ENCODE measurements at regions not wholly inside any gene's neighbourhood (a gene's known extent, or its start where the extent isn't known, plus 50 kb on each side); places are given as distances from the start of the nearest gene placed in this dataset.

DNA sequence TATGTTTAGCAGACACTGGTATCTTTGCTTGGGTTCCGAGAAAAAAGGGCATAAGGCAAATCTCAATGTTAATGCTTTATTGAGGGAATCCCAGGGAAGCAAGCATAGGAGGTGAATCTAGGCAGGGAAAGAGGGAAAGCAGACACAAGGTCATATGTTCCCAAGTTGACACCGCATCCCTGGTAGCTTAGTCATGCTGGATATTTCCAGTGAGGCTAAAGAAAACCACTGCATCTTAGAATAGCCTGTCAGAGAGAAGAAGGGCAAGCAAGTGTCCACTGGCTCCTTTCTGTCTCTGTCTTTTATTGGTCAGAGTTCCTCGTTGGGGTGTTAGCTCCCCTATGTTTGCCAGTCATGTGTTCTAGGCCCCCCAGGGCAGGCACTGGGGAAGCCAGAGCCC is 104.7 kb downstream of the NKX6-1 start:
- TF ChIP-seq POLR2A (IDR thresholded peaks at IDR 0.05), result no peak
- TF ChIP-seq, protein P1, sequence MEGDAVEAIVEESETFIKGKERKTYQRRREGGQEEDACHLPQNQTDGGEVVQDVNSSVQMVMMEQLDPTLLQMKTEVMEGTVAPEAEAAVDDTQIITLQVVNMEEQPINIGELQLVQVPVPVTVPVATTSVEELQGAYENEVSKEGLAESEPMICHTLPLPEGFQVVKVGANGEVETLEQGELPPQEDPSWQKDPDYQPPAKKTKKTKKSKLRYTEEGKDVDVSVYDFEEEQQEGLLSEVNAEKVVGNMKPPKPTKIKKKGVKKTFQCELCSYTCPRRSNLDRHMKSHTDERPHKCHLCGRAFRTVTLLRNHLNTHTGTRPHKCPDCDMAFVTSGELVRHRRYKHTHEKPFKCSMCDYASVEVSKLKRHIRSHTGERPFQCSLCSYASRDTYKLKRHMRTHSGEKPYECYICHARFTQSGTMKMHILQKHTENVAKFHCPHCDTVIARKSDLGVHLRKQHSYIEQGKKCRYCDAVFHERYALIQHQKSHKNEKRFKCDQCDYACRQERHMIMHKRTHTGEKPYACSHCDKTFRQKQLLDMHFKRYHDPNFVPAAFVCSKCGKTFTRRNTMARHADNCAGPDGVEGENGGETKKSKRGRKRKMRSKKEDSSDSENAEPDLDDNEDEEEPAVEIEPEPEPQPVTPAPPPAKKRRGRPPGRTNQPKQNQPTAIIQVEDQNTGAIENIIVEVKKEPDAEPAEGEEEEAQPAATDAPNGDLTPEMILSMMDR (IDR thresholded peaks at IDR 0.05), result no peak
- TF ChIP-seq EP300 (IDR thresholded peaks at IDR 0.05), result no peak
- WGBS, 2 donors, result 65 to 69% methylated on average over 3 of the region's 3 CpGs
- Histone ChIP-seq H3K9me3 (no peaks in the 10 kb centered on the region), H3K4me3 (no peak overlapping the region), H3K27me3 (peaks cover 0 to 3% of the 10 kb centered on the region in 2 donors), H3K4me1 (no peaks in the 10 kb centered on the region), H3K36me3 (no peaks in the 10 kb centered on the region), H3K27ac (no peak overlapping the region)
- DNase-seq (ENCODE audit: low spot score in 2 of 2), result no peak

DNA sequence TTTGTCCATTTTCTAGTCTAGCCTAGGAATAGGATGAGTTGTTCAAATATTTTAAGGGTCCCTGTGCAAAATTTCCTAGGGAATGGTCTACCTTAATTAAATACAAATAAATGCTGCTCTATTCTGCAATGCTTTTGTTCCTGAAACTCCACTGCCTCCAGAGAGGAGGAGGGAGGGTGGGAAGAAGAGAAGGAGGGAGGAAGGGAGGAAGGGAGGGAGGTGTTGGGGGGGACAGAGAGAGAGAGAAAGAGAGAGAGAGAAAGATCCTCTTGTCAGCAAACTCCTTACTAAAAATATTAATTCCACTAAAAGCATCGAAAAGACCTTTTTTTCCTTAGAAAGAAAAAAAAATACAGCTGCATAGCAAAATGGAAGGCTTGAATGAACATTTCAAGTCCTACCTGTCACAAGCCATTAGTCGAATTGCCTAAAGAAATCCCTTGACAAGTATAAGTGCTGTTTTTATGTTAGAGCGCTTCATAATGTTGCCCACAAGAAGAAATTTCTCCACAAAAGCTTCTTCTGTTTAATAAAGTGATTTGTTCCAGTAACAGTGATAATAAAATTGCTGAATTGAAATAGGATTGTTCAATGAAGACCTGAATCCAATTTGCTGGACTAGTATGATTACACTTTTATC is 106.0 kb downstream of the NKX6-1 start:
- no peak overlapping the region for H3K4me3 ChIP-seq
- H3K36me3 ChIP-seq, result no peaks in the 10 kb centered on the region
- 61 to 75% methylated on average over 3 of the region's 3 CpGs for WGBS, 2 donors
- no peak for DNase-seq (ENCODE audit: low spot score in 2 of 2)
- H3K4me1 ChIP-seq, result no peaks in the 10 kb centered on the region
- no peaks in the 10 kb centered on the region for H3K9me3 ChIP-seq
- no peak overlapping the region for H3K27ac ChIP-seq
- no peak for TF ChIP-seq EP300 (IDR thresholded peaks at IDR 0.05)
- no peak for TF ChIP-seq POLR2A (IDR thresholded peaks at IDR 0.05)
- TF ChIP-seq, protein P1 (IDR thresholded peaks at IDR 0.05), result no peak
- H3K27me3 ChIP-seq, result peaks cover 0 to 3% of the 10 kb centered on the region in 2 donors

DNA sequence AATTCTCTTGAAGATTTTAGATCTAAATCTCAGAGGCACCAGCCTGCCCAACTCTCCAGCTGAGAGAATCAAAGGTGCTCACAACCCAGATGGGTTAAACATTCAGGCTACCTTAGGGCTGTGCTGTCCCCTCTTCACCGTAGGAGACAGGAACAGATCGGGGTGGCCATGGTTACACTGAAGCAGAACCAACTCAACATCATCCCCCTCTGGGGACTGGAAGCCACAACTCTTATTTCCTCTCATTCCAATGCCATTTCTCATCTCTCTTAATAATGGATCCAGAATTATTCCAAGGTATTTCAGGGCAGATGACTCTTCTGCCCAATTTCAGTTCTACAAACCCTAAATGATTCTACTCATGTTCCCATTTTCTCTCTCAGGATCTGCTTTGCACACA is 109.7 kb downstream of the NKX6-1 start:
- Histone ChIP-seq H3K9me3 (no peaks in the 10 kb centered on the region), H3K27ac (no peak overlapping the region), H3K27me3 (no peaks in the 10 kb centered on the region), H3K36me3 (no peaks in the 10 kb centered on the region), H3K4me1 (no peaks in the 10 kb centered on the region), H3K4me3 (no peak overlapping the region)
- DNase-seq (ENCODE audit: low spot score in 2 of 2), result no peak
- WGBS, 2 donors, result 67 to 88% methylated on average over 2 of the region's 2 CpGs
- TF ChIP-seq EP300 (IDR thresholded peaks at IDR 0.05), result no peak
- no peak for TF ChIP-seq POLR2A (IDR thresholded peaks at IDR 0.05)
- TF ChIP-seq, protein P1 (IDR thresholded peaks at IDR 0.05), result no peak

DNA sequence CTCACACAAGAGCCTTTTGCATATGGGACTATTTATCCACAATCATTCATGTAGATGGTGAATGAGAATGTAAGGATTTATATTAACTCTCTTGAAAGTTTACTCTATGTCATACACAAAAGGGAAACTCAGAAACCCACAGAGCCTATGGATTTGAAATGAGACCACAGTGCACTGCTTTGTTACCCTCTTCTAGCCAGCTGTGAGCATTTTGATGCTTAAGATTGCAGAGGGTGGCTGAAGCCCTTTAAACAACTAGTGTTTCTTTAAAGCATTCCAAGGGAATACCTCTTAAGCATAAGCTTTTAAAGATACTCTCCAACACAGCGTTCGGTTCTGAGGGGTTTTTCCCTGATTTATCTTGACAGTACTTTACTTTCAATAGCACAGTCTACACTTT is 113.9 kb downstream of the NKX6-1 start:
- DNase-seq (ENCODE audit: low spot score in 2 of 2), result no peak
- WGBS, 2 donors, result 16 to 27% methylated on average over 2 of the region's 2 CpGs
- TF ChIP-seq, protein P1 (IDR thresholded peaks at IDR 0.05), result no peak
- TF ChIP-seq EP300 (IDR thresholded peaks at IDR 0.05) (no peak), POLR2A (IDR thresholded peaks at IDR 0.05) (no peak)
- no peaks in the 10 kb centered on the region for H3K27me3 ChIP-seq
- H3K9me3 ChIP-seq, result no peaks in the 10 kb centered on the region
- no peaks in the 10 kb centered on the region for H3K36me3 ChIP-seq
- no peak overlapping the region for H3K4me3 ChIP-seq
- H3K27ac ChIP-seq, result no peak overlapping the region
- H3K4me1 ChIP-seq, result no peaks in the 10 kb centered on the region

DNA sequence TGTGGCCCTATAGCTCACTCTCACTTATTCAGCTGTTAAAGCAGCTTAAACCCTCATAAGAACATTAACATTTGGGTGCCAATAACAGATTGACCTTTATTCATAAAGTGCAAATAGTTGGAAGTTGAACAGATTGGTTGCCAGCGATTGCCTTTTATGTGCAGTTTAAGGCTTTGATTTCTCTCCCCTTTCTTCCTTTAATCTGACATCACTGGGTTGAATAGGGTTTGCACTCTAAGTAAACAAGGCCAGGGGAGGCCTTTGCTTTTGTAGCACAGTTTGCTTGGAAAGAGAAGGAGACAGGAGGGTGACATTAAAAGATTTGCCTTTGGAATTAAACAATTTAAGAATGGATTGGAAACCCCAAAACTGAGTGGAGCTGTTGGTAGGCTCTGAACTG is 114.3 kb downstream of the NKX6-1 start:
- no peaks in the 10 kb centered on the region for H3K27me3 ChIP-seq
- TF ChIP-seq POLR2A (IDR thresholded peaks at IDR 0.05), result no peak
- no peak for TF ChIP-seq EP300 (IDR thresholded peaks at IDR 0.05)
- TF ChIP-seq, protein P1 (IDR thresholded peaks at IDR 0.05), result no peak
- no peak overlapping the region for H3K4me3 ChIP-seq
- no peaks in the 10 kb centered on the region for H3K4me1 ChIP-seq
- no peak overlapping the region for H3K27ac ChIP-seq
- no peaks in the 10 kb centered on the region for H3K9me3 ChIP-seq
- no peaks in the 10 kb centered on the region for H3K36me3 ChIP-seq
- 18 to 27% methylated on average over 1 of the region's 1 CpG for WGBS, 2 donors
- DNase-seq (ENCODE audit: low spot score in 2 of 2), result no peak

All from tibial nerve (tissue), 4 donors.